ENCODE measurements at regions not wholly inside any gene's neighbourhood (a gene's known extent, or its start where the extent isn't known, plus 50 kb on each side); places are given as distances from the start of the nearest gene placed in this dataset.
"Not testable (repeated sequence)": the region's sequence is repeated elsewhere in the genome, so short reads cannot be mapped to it uniquely, and the experiment has no call there.

- no peak for DNase-seq
Observed at GRCh38 chr2:239801404-239802184, 223.5 kb downstream of the NDUFA10 start.

DNA sequence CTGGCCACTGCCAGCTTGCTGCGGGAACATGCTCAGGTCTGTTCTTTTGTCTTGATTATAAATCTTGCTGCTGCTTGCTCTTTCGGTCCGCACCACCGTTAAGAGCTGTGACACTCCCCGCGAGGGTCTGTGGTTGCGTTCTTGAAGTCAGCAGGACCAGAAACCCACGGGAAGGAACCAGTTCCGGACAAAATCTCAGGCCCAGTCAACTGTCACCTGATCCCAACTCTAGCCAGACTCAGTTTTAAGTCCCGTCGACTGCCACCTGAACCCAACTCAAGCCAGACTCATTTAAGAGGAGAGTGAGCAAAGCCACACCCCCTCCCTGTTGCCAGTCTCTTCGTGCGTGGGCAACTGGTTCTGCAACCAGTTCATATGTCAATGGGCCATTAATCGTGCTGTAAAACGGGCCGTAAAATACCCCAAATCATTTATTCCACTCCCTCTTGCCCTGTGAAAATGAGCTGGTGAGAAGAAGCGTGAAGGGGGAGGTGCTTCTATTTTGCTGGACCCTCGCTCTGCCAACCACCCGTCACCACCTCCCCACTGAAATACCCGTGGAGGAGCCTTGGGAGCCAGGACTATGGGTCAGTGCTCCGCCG, 224.3 kb downstream of the NDUFA10 start:
- no peak for DNase-seq

DNA sequence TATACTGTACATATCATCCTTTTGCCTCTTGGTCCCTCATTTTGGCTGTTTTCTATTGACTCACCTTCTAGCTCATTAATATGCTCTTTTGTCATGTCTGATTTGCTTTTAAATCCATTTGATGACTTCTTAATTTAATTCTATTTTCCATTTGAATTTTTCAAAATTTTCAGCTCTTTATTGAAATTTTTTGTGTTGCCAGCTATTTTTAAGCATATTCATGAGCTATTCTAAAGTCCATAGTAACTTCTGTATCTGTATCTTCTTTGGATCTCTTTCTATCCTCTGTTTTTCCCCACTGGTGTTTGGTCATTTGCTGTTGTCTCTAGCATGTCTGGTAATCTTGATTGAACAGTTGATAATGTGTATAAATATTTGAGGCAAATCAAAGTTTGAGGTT, 227.8 kb downstream of the NDUFA10 start:
- no peak for DNase-seq

DNA sequence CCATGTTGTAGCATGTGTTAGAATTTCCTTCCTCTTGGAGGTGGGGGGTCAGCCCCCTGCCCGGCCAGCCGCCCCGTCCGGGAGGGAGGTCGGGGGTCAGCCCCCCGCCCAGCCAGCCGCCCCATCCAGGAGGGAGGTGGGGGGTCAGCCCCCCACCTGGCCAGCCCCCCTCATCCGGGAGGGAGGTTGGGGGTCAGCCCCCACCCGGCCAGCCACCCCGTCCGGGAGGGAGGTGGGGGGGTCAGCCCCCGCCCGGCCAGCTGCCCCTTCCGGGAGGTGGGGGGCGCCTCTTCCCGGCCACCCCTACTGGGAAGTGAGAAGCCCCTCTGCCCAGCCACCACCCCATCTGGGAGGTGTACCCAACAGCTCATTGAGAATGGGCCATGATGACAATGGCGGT, 229.4 kb downstream of the NDUFA10 start:
- not testable (repeated sequence) for DNase-seq

- DNase-seq: no peak
Observed at GRCh38 chr2:239793836-239794235, 231.3 kb downstream of the NDUFA10 start.

DNA sequence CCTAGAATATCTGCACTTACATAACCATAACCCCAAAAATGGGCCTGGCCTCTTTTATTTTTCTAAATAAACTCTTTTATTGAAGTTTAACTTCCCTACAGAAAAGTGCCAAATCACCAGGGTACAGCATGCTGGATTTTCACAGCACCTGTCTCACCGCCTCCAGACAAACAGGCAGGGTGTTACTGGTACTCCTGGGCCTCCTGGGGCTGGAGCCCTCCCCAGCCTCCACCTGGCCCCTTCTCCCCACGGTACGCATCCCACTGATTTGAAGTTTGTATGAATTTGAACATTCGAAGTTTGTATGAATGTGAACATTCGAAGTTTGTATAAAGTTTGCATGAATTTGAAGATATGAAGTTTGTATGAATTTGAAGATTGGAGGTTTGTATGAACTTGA, 232.1 kb downstream of the NDUFA10 start:
- DNase-seq: no peak

- DNase-seq: no peak
Observed at GRCh38 chr2:239792405-239793084, 232.6 kb downstream of the NDUFA10 start.

- no peak for DNase-seq
Observed at GRCh38 chr2:239791526-239792404, 233.4 kb downstream of the NDUFA10 start.

GRCh38 chr2:239790721-239791120, 234.4 kb downstream of the NDUFA10 start:
- DNase-seq: no peak

GRCh38 chr2:239790313-239790712, 234.8 kb downstream of the NDUFA10 start:
- DNase-seq: no peak

DNA sequence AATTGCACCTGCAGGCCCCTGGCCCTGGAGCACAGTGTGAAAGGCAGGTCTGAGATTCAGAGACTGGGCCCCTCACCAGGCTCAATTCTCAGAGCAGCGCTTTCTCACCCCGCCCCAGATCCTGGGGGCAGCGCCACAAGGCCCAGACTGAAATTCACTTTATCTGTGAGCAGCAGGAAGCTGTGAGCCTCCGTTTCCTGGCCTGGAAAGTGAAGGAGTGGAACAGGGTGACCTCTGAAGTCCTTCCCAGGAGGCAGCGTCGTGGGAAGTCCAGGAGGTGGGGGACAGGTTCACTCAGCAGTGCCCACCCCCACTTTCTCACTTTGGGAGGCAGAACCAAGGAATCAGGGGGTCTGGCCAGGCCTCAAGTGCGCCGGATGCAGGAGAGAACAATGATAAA, 235.4 kb downstream of the NDUFA10 start:
- no peak for DNase-seq

DNA sequence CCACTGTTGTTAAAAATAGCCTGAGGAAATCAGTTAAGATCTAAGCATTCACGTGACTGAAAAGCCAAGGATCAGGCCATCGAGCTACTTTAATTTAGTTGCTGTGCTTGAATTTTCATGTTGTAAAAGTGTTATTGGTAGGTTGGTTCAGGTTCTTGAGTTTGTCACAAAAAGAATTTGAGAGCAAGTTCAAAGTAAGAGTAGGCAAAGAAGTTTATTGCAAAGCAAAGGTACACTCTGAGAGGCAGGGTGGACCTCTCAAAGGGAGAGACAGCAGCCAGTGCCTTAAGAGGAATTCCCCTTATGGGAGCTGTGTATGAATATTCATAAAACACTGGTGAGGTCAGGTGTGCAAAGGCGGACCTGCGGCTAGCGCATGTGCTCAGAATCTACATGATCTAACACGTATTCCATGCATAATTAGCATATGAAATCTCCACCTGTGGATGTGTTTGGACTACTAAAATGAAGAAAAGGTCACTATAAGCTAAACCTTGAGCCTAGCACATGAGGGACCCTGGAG, 236.5 kb downstream of the NDUFA10 start:
- no peak for DNase-seq

- no peak for DNase-seq
Observed at GRCh38 chr2:239787538-239788050, 237.5 kb downstream of the NDUFA10 start.

GRCh38 chr2:239786791-239787190, 238.4 kb downstream of the NDUFA10 start:
- no peak for DNase-seq

- DNase-seq: no peak
Observed at GRCh38 chr2:239781454-239781853, 243.7 kb downstream of the NDUFA10 start.

- DNase-seq: no peak
Observed at GRCh38 chr2:239780236-239780994, 244.7 kb downstream of the NDUFA10 start.

- no peak for DNase-seq
Observed at GRCh38 chr2:239779584-239779983, 245.6 kb downstream of the NDUFA10 start.

GRCh38 chr2:239778861-239779558, 246.1 kb downstream of the NDUFA10 start:
- DNase-seq: no peak

DNA sequence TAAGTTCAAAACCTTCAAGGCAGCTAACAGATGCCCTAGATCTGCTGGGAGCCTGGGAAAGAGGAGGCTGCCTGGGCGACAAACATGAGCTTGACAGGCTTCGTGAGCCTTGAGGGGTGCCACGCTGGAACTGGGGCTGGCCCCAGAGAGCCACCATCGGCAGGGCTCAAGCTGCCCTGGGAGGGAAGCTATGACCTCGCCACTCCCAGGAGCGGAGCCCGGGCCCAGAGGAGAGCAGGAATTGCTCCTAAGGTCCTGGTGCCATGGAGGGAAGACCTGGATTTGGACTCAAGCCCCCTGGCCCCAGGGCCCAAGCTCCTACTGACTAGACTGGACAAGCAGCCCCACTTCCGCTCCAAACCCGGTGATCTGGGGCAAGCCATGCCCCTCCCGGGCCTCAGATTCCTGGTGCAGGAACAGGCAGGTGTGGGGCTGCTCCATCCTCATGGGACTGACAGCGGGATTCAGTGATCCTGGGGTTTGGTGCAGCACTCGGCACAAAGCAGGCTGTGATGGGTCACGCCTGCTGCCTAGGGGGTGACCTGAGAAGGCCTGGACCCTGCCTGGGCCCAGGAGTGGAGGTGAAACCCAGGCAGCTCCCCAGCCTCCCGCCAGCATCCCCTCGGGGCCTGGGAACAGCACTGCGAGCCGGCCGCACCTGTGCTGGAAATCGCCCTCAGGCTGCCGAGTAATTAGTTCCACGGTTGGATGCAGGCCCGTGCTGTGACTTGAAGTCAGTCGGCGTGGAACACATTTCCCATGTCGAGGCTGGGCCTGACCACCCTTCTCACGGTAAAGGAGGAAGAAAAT, 246.9 kb downstream of the NDUFA10 start:
- no peak for DNase-seq

GRCh38 chr2:239777219-239777618, 247.9 kb downstream of the NDUFA10 start:
- DNase-seq: no peak

Data from CD4-positive, alpha-beta T cell treated with Interferon gamma for 1 hour (primary cell).